HEK293 (cell line): ENCODE measurements at regions not wholly inside any gene's neighbourhood (a gene's known extent, or its start where the extent isn't known, plus 50 kb on each side); places are given as distances from the start of the nearest gene placed in this dataset.

ENCODE experiments used
- EGR2 ChIP-seq: fragments of 450-650 bp; formaldehyde crosslinking; IDR thresholded peaks from 2 replicates; pipeline ENCODE4 v1.5.1; 2016; ENCODE audit warnings: low read depth, missing biosample characterization, missing genetic modification characterization
- GLI2 ChIP-seq: fragments of 450-650 bp; formaldehyde crosslinking; IDR thresholded peaks from 2 replicates; pipeline ENCODE4; 2017; ENCODE audit warnings: missing biosample characterization, missing genetic modification characterization, low read depth, borderline replicate concordance
- HOXC10 ChIP-seq: sonication (generic); formaldehyde crosslinking; IDR thresholded peaks from 2 replicates; pipeline ENCODE4 v1.8.1; 2023; ENCODE audit warnings: mild to moderate bottlenecking, missing genetic modification reagents
- MZF1 ChIP-seq: fragments of 450-650 bp; formaldehyde crosslinking; IDR thresholded peaks from 2 replicates; pipeline ENCODE4 v1.5.1; 2017; ENCODE audit warnings: missing biosample characterization, missing genetic modification characterization, borderline replicate concordance
- RBAK ChIP-seq: fragments of 450-650 bp; formaldehyde crosslinking; IDR thresholded peaks from 2 replicates; pipeline ENCODE4 v1.5.1; 2016; ENCODE audit warnings: missing biosample characterization, missing genetic modification characterization
- WT1 ChIP-seq: fragments of 450-650 bp; formaldehyde crosslinking; IDR thresholded peaks from 2 replicates; pipeline ENCODE4 v1.5.1; 2016; ENCODE audit warnings: missing biosample characterization, missing genetic modification characterization
- ZBTB17 ChIP-seq: fragments of 450-650 bp; formaldehyde crosslinking; IDR thresholded peaks from 2 replicates; pipeline ENCODE4 v1.5.1; 2016; ENCODE audit warnings: missing biosample characterization, missing genetic modification characterization
- ZBTB21 ChIP-seq: fragments of 450-650 bp; formaldehyde crosslinking; IDR thresholded peaks from 2 replicates; pipeline ENCODE4 v1.5.1; 2017; ENCODE audit warnings: missing biosample characterization, missing genetic modification characterization
- ZFP69B ChIP-seq: fragments of 450-650 bp; formaldehyde crosslinking; IDR thresholded peaks from 2 replicates; pipeline ENCODE4 v1.5.1; 2016; ENCODE audit warnings: missing biosample characterization, missing genetic modification characterization
- ZNF133 ChIP-seq: fragments of 450-650 bp; formaldehyde crosslinking; IDR thresholded peaks from 2 replicates; pipeline ENCODE4 v1.5.1; 2016; ENCODE audit warnings: missing biosample characterization, missing genetic modification characterization
- ZNF155 ChIP-seq: fragments of 450-650 bp; formaldehyde crosslinking; IDR thresholded peaks from 2 replicates; pipeline ENCODE4 v1.5.1; 2016; ENCODE audit warnings: missing biosample characterization, missing genetic modification characterization
- ZNF169 ChIP-seq: fragments of 450-650 bp; formaldehyde crosslinking; IDR thresholded peaks from 2 replicates; pipeline ENCODE4 v1.5.1; 2016; ENCODE audit warnings: missing biosample characterization, missing genetic modification characterization
- ZNF175 ChIP-seq: fragments of 450-650 bp; formaldehyde crosslinking; IDR thresholded peaks from 2 replicates; pipeline ENCODE4 v1.5.1; 2016; ENCODE audit warnings: missing biosample characterization, missing genetic modification characterization
- ZNF335 ChIP-seq: fragments of 450-650 bp; formaldehyde crosslinking; conservative IDR thresholded peaks from 2 replicates; pipeline ENCODE4 v1.5.1; 2016; ENCODE audit warnings: missing biosample characterization, missing genetic modification characterization
- ZNF37A ChIP-seq: fragments of 450-650 bp; IDR thresholded peaks from 2 replicates; pipeline ENCODE4 v1.5.1; 2018; ENCODE audit warnings: missing biosample characterization, missing genetic modification characterization
- ZNF394 ChIP-seq: fragments of 450-650 bp; formaldehyde crosslinking; IDR thresholded peaks from 2 replicates; pipeline ENCODE4 v1.5.1; 2016; ENCODE audit warnings: missing biosample characterization, missing genetic modification characterization, mild to moderate bottlenecking, moderate library complexity, borderline replicate concordance
- ZNF473 ChIP-seq: fragments of 450-650 bp; formaldehyde crosslinking; IDR thresholded peaks from 2 replicates; pipeline ENCODE4 v1.5.1; 2017; ENCODE audit warnings: missing biosample characterization, missing genetic modification characterization
- ZNF521 ChIP-seq: fragments of 450-650 bp; formaldehyde crosslinking; IDR thresholded peaks from 2 replicates; pipeline ENCODE4 v1.5.1; 2017; ENCODE audit warnings: missing biosample characterization, mild to moderate bottlenecking, missing genetic modification characterization
- ZNF560 ChIP-seq: fragments of 450-650 bp; formaldehyde crosslinking; IDR thresholded peaks from 2 replicates; pipeline ENCODE4 v1.5.1; 2017; ENCODE audit warnings: missing biosample characterization, missing genetic modification characterization, borderline replicate concordance
- ZNF626 ChIP-seq: fragments of 450-650 bp; sonication (Bioruptor Pico); formaldehyde crosslinking; IDR thresholded peaks from 2 replicates; pipeline ENCODE4 v1.5.1; 2018; ENCODE audit warnings: missing biosample characterization, missing genetic modification characterization, inconsistent platforms
- ZNF707 ChIP-seq: fragments of 450-650 bp; formaldehyde crosslinking; IDR thresholded peaks from 2 replicates; pipeline ENCODE4 v1.5.1; 2016; ENCODE audit warnings: missing biosample characterization, missing genetic modification characterization
- ZNF837 ChIP-seq: fragments of 450-650 bp; formaldehyde crosslinking; IDR thresholded peaks from 2 replicates; pipeline ENCODE4 v1.5.1; 2016; ENCODE audit warnings: missing biosample characterization, missing genetic modification characterization
- TF ChIP-seq, protein P1 (sequence below): fragments of 450-650 bp; formaldehyde crosslinking; IDR thresholded peaks from 2 replicates; pipeline ENCODE4 v1.5.1; 2017; ENCODE audit warnings: missing biosample characterization, mild to moderate bottlenecking, missing genetic modification characterization, moderate library complexity
- TF ChIP-seq, protein P2 (sequence below): fragments of 450-650 bp; formaldehyde crosslinking; IDR thresholded peaks from 2 replicates; pipeline ENCODE4 v1.5.1; 2017; ENCODE audit warnings: missing biosample characterization, missing genetic modification characterization
- TF ChIP-seq, protein P3 (sequence below): fragments of 450-650 bp; formaldehyde crosslinking; IDR thresholded peaks from 2 replicates; pipeline ENCODE4 v1.5.1; 2017; ENCODE audit warnings: missing biosample characterization, missing genetic modification characterization
- TF ChIP-seq, protein P4 (sequence below): fragments of 450-650 bp; formaldehyde crosslinking; IDR thresholded peaks from 2 replicates; pipeline ENCODE4 v1.5.1; 2016; ENCODE audit warnings: missing biosample characterization, missing genetic modification characterization
- TF ChIP-seq, protein P5 (sequence below): fragments of 450-650 bp; formaldehyde crosslinking; IDR thresholded peaks from 2 replicates; pipeline ENCODE4 v1.5.1; 2016; ENCODE audit warnings: missing biosample characterization, missing genetic modification characterization
- TF ChIP-seq, protein P6 (sequence below): fragments of 450-650 bp; formaldehyde crosslinking; IDR thresholded peaks from 2 replicates; pipeline ENCODE4 v1.5.1; 2016; ENCODE audit warnings: missing biosample characterization, missing genetic modification characterization, low read depth

DNA sequence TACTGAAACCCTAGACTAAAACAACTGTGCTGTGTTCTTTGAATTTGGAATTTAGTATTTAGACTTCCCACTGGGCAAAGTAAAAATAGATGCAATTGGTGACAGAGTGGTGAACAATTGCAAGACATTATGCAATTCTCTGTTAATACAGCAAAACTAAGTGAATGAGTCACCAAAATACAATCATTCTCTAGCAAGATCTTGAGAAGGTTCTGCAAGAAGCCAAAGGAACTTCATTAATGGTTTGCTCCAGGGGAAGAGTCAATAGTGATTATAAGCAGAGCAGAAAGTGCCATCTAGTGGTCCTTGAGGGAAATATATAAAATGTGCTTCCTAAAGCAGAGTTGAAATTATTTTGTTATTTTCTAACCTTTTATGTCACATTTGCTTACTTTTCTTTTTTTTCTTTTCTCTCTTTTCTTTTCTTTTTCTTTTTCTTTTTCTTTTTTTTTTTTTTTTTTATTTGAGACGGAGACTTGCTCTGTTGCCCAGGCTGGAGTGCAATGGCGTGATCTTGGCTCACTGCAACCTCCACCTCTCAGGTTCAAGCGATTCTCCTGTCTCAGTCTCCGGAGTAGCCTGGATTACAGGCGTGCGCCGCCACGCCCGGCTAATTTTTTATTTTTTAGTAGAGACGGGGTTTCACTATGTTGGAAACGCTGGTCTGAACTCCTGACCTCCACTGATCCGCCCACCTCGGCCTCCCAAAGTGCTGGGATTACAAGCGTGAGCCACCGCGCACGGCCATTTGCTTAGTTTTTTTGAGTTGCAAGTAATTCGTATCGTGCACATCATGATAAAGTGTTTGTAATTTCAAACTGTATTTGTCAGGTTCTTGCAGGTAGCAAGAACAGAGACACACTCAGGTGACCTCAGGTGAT, 99.2 kb downstream of the CTH start (continued):
- TF ChIP-seq, protein P1, sequence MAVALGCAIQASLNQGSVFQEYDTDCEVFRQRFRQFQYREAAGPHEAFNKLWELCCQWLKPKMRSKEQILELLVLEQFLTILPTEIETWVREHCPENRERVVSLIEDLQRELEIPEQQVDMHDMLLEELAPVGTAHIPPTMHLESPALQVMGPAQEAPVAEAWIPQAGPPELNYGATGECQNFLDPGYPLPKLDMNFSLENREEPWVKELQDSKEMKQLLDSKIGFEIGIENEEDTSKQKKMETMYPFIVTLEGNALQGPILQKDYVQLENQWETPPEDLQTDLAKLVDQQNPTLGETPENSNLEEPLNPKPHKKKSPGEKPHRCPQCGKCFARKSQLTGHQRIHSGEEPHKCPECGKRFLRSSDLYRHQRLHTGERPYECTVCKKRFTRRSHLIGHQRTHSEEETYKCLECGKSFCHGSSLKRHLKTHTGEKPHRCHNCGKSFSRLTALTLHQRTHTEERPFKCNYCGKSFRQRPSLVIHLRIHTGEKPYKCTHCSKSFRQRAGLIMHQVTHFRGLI = no peak
- no peak for TF ChIP-seq ZFP69B (tag by site-specific recombination)
- TF ChIP-seq, protein P2, sequence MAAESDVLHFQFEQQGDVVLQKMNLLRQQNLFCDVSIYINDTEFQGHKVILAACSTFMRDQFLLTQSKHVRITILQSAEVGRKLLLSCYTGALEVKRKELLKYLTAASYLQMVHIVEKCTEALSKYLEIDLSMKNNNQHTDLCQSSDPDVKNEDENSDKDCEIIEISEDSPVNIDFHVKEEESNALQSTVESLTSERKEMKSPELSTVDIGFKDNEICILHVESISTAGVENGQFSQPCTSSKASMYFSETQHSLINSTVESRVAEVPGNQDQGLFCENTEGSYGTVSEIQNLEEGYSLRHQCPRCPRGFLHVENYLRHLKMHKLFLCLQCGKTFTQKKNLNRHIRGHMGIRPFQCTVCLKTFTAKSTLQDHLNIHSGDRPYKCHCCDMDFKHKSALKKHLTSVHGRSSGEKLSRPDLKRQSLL (tag by site-specific recombination) = no peak
- no peak for TF ChIP-seq WT1 (tag by site-specific recombination)
- TF ChIP-seq ZNF133 (tag by site-specific recombination) = no peak
- peak; percentile 43; the same call in 1 of the 2 replicates for TF ChIP-seq ZNF394 (tag by site-specific recombination)
- TF ChIP-seq ZNF626 (tag by site-specific recombination) = no peak
- TF ChIP-seq ZBTB21 = peak; percentile 52; the same call in 1 of the 2 replicates
- TF ChIP-seq ZNF707 (tag by site-specific recombination) = no peak
- peak; percentile 73 for TF ChIP-seq ZBTB17 (tag by site-specific recombination)
- no peak for TF ChIP-seq ZNF521 (tag by site-specific recombination)
- no peak for TF ChIP-seq ZNF837 (tag by site-specific recombination)
- TF ChIP-seq GLI2 (tag by site-specific recombination) = no peak
- no peak for TF ChIP-seq ZNF37A
- no peak for TF ChIP-seq HOXC10 (CRISPR knock-in tag)
- no peak for TF ChIP-seq EGR2 (tag by site-specific recombination)
- no peak for TF ChIP-seq ZNF169
- TF ChIP-seq, protein P3, sequence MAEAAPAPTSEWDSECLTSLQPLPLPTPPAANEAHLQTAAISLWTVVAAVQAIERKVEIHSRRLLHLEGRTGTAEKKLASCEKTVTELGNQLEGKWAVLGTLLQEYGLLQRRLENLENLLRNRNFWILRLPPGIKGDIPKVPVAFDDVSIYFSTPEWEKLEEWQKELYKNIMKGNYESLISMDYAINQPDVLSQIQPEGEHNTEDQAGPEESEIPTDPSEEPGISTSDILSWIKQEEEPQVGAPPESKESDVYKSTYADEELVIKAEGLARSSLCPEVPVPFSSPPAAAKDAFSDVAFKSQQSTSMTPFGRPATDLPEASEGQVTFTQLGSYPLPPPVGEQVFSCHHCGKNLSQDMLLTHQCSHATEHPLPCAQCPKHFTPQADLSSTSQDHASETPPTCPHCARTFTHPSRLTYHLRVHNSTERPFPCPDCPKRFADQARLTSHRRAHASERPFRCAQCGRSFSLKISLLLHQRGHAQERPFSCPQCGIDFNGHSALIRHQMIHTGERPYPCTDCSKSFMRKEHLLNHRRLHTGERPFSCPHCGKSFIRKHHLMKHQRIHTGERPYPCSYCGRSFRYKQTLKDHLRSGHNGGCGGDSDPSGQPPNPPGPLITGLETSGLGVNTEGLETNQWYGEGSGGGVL (tag by site-specific recombination) = no peak
- TF ChIP-seq MZF1 (tag by site-specific recombination) = no peak
- 0 out of 2 replicates have a peak, but pooled peaks have one; percentile 19 for TF ChIP-seq ZNF335 (tag by site-specific recombination)
- TF ChIP-seq, protein P4, sequence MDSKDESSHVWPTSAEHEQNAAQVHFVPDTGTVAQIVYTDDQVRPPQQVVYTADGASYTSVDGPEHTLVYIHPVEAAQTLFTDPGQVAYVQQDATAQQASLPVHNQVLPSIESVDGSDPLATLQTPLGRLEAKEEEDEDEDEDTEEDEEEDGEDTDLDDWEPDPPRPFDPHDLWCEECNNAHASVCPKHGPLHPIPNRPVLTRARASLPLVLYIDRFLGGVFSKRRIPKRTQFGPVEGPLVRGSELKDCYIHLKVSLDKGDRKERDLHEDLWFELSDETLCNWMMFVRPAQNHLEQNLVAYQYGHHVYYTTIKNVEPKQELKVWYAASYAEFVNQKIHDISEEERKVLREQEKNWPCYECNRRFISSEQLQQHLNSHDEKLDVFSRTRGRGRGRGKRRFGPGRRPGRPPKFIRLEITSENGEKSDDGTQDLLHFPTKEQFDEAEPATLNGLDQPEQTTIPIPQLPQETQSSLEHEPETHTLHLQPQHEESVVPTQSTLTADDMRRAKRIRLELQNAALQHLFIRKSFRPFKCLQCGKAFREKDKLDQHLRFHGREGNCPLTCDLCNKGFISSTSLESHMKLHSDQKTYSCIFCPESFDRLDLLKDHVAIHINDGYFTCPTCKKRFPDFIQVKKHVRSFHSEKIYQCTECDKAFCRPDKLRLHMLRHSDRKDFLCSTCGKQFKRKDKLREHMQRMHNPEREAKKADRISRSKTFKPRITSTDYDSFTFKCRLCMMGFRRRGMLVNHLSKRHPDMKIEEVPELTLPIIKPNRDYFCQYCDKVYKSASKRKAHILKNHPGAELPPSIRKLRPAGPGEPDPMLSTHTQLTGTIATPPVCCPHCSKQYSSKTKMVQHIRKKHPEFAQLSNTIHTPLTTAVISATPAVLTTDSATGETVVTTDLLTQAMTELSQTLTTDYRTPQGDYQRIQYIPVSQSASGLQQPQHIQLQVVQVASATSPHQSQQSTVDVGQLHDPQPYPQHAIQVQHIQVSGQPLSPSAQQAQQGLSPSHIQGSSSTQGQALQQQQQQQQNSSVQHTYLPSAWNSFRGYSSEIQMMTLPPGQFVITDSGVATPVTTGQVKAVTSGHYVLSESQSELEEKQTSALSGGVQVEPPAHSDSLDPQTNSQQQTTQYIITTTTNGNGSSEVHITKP (tag by site-specific recombination) = peak; percentile 98
- no peak for TF ChIP-seq ZNF175
- no peak for TF ChIP-seq ZNF473
- TF ChIP-seq, protein P5, sequence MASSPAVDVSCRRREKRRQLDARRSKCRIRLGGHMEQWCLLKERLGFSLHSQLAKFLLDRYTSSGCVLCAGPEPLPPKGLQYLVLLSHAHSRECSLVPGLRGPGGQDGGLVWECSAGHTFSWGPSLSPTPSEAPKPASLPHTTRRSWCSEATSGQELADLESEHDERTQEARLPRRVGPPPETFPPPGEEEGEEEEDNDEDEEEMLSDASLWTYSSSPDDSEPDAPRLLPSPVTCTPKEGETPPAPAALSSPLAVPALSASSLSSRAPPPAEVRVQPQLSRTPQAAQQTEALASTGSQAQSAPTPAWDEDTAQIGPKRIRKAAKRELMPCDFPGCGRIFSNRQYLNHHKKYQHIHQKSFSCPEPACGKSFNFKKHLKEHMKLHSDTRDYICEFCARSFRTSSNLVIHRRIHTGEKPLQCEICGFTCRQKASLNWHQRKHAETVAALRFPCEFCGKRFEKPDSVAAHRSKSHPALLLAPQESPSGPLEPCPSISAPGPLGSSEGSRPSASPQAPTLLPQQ (tag by site-specific recombination) = peak; percentile 70
- no peak for TF ChIP-seq RBAK
- TF ChIP-seq ZNF155 (tag by site-specific recombination) = no peak
- TF ChIP-seq, protein P6, sequence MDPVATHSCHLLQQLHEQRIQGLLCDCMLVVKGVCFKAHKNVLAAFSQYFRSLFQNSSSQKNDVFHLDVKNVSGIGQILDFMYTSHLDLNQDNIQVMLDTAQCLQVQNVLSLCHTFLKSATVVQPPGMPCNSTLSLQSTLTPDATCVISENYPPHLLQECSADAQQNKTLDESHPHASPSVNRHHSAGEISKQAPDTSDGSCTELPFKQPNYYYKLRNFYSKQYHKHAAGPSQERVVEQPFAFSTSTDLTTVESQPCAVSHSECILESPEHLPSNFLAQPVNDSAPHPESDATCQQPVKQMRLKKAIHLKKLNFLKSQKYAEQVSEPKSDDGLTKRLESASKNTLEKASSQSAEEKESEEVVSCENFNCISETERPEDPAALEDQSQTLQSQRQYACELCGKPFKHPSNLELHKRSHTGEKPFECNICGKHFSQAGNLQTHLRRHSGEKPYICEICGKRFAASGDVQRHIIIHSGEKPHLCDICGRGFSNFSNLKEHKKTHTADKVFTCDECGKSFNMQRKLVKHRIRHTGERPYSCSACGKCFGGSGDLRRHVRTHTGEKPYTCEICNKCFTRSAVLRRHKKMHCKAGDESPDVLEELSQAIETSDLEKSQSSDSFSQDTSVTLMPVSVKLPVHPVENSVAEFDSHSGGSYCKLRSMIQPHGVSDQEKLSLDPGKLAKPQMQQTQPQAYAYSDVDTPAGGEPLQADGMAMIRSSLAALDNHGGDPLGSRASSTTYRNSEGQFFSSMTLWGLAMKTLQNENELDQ = no peak
- TF ChIP-seq ZNF560 (tag by site-specific recombination) = no peak
